Glutamatergic neuron (in vitro differentiated cells): ENCODE measurements at regions not wholly inside any gene's neighbourhood (a gene's known extent, or its start where the extent isn't known, plus 50 kb on each side); places are given as distances from the start of the nearest gene placed in this dataset.
A peak's percentile ranks its signal among the peaks of the same experiment; 100 is the strongest.

ENCODE experiments used
- DNase-seq: peaks from one replicate; pipeline ENCODE4 v3.0.0; 2022
- H3K27ac Mint-ChIP-seq: one replicate; pipeline ENCODE4 v1.8.0; 2020; ENCODE audit warnings: mild to moderate bottlenecking, mixed read lengths, inconsistent platforms; ENCODE audit not compliant: unreplicated experiment
- H3K27me3 Mint-ChIP-seq: one replicate; pipeline ENCODE4 v1.8.0; 2020; ENCODE audit warnings: mild to moderate bottlenecking, moderate library complexity, mixed read lengths, inconsistent platforms; ENCODE audit not compliant: unreplicated experiment
- H3K36me3 Mint-ChIP-seq: one replicate; pipeline ENCODE4 v1.8.0; 2020; ENCODE audit warnings: mild to moderate bottlenecking, mixed read lengths, inconsistent platforms; ENCODE audit not compliant: unreplicated experiment
- H3K4me1 Mint-ChIP-seq: one replicate; pipeline ENCODE4 v1.8.0; 2020; ENCODE audit warnings: mild to moderate bottlenecking, low read depth, mixed read lengths, inconsistent platforms; ENCODE audit not compliant: unreplicated experiment
- H3K4me3 Mint-ChIP-seq: one replicate; pipeline ENCODE4 v1.8.0; 2020; ENCODE audit warnings: mild to moderate bottlenecking, mixed read lengths, inconsistent platforms; ENCODE audit not compliant: unreplicated experiment
- H3K9me3 Mint-ChIP-seq: one replicate; pipeline ENCODE4 v1.8.0; 2020; ENCODE audit warnings: mild to moderate bottlenecking, moderate library complexity, mixed read lengths, inconsistent platforms; ENCODE audit not compliant: unreplicated experiment
- TF ChIP-seq, protein P1 (sequence below): fragments of 200-600 bp; sonication (generic); IDR thresholded peaks from one replicate; pipeline ENCODE4 v1.5.0; 2021; ENCODE audit not compliant: partially characterized antibody, unreplicated experiment

DNA sequence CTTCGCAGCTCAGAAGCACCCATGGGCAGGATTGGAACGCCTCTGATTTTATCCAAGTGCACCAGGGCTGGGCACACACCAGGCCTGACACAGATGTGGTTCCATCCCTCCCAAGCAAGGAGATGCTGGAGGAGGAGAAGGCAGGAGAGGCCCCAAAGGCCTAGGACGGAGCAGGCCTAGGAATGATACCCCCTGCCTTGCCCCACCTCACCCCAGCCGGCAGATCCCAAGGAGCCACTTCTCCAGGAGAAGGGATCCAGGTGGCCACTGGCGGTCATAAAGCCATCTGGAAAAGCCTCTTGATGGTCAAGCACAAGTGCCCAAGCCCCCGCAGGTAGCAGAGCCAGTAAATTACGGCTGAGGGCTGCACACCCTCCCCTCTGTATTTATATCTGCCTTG lies 211.8 kb downstream of the TBC1D2B start:
- no peak for DNase-seq
- Mint-ChIP-seq H3K36me3 (no peaks in the 10 kb centered on the region), H3K4me1 (peaks cover 17% of the 10 kb centered on the region), H3K27ac (no peak overlapping the region), H3K9me3 (no peaks in the 10 kb centered on the region), H3K27me3 (peaks cover 13% of the 10 kb centered on the region), H3K4me3 (no peak overlapping the region)
- TF ChIP-seq, protein P1, sequence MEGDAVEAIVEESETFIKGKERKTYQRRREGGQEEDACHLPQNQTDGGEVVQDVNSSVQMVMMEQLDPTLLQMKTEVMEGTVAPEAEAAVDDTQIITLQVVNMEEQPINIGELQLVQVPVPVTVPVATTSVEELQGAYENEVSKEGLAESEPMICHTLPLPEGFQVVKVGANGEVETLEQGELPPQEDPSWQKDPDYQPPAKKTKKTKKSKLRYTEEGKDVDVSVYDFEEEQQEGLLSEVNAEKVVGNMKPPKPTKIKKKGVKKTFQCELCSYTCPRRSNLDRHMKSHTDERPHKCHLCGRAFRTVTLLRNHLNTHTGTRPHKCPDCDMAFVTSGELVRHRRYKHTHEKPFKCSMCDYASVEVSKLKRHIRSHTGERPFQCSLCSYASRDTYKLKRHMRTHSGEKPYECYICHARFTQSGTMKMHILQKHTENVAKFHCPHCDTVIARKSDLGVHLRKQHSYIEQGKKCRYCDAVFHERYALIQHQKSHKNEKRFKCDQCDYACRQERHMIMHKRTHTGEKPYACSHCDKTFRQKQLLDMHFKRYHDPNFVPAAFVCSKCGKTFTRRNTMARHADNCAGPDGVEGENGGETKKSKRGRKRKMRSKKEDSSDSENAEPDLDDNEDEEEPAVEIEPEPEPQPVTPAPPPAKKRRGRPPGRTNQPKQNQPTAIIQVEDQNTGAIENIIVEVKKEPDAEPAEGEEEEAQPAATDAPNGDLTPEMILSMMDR = no peak

DNA sequence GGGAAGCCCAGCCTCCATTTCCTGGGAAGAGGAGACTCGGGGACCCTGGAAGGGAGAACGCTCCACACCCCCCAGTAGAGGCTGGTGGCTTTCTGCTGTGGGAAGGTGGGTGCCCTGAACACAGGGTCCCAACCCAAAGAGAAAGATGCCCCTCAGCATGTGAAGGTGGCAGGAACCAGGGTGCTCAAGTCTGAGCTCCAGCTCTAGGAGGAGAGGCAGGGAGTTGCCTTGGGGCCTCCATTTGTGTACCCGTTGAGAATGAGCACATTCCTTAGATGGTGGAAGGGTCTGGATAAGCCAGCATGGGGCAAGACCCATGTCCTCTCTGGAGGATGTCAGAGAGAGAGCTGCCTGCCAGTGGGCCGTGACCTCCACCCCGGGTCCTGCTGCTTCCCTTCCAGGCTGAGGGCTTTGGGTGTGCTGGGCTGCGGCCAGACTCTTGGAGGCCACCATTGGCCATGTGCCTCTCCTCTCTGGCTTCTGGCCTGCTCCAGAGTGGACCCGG lies 212.4 kb downstream of the TBC1D2B start:
- no peak overlapping the region for H3K4me3 Mint-ChIP-seq
- no peak overlapping the region for H3K27ac Mint-ChIP-seq
- H3K27me3 Mint-ChIP-seq = peaks cover 13% of the 10 kb centered on the region
- H3K36me3 Mint-ChIP-seq = no peaks in the 10 kb centered on the region
- no peaks in the 10 kb centered on the region for H3K9me3 Mint-ChIP-seq
- H3K4me1 Mint-ChIP-seq = peaks cover 14% of the 10 kb centered on the region
- TF ChIP-seq, protein P1 = no peak
- no peak for DNase-seq

DNA sequence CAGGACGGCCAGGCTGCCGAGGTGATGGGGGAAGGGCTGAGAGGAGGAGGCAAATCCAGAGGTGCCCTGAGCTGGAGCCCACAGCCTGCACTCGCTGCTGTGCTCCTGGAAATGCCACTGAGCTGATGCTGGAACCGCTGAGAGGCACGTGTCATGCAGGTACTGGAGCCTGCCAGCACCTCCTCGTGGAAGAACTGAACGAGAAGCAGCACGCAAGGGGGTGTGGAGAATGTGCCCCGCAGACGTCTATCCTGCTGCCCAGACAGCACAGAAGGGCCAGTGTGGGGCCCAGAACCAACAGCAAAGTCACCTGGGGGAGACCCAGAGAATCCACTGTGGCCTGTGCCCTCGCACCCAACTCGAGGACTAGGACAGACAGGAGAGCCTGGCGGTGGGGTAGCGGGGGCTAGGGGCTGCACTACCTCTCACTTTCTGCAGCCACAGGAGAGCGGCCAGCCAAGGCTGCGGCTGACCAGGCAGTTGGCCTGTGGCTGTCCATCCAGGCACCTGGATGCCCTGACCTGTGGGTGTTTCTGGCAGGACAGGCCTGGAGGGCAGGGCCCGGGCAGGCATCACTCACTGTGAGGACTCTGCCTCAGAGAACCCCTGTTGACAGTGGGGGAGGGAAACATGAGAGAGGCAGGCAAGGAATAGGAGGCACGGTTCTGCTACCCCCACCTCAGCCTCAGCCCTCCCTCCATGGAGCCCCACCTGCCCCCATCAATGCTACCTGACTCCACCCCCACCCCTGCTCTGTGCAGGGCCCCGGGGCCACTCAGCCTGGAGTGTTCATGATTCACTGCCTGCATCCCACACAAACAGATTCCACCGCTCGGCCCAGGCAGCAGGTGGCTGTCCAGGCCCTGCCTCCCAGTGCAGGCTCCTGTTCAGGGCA lies 213.1 kb downstream of the TBC1D2B start:
- no peak overlapping the region for H3K4me3 Mint-ChIP-seq
- peak overlapping the region; percentile 5 for H3K27ac Mint-ChIP-seq
- H3K36me3 Mint-ChIP-seq = no peaks in the 10 kb centered on the region
- no peaks in the 10 kb centered on the region for H3K9me3 Mint-ChIP-seq
- H3K27me3 Mint-ChIP-seq = peaks cover 14% of the 10 kb centered on the region
- H3K4me1 Mint-ChIP-seq = peaks cover 14% of the 10 kb centered on the region
- TF ChIP-seq, protein P1 = no peak
- no peak for DNase-seq

DNA sequence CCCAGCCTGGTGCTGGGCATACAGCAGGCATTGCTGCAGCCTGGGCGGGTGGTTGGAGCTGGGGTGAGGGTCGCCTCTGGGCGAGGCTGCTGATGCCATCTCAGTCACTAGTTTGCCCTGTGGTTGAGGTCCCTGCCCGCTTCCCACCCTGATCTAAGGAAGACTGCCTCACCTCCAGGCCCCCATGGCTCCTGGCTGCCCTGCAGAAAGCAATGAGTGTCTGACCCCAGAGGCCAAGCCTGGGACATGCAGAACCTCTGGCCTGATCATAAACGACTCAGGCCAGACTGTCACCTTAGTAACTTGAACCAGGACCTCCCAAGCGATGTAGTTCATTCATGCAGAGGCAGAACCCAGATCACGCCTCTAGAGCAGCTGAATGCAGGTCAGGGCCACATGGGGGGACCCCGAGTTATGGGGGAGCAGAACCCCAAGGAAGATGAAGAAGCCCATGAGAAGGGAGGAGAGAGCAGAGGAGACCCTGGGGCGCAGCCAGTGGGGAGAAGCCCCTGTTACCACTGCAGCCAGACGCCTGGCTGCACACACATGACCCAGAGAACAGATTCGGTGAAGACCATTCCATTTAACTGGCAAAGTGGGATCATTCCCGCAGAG lies 213.9 kb downstream of the TBC1D2B start:
- H3K4me1 Mint-ChIP-seq = peaks cover 14% of the 10 kb centered on the region
- H3K36me3 Mint-ChIP-seq = no peaks in the 10 kb centered on the region
- no peak for DNase-seq
- TF ChIP-seq, protein P1 = no peak
- H3K27ac Mint-ChIP-seq = no peak overlapping the region
- H3K27me3 Mint-ChIP-seq = peaks cover 14% of the 10 kb centered on the region
- H3K4me3 Mint-ChIP-seq = no peak overlapping the region
- no peaks in the 10 kb centered on the region for H3K9me3 Mint-ChIP-seq
